NCI-H748 treated with DMSO at 0.1 percent for 48 hours (cell line): ENCODE measurements at regions not wholly inside any gene's neighbourhood (a gene's known extent, or its start where the extent isn't known, plus 50 kb on each side); places are given as distances from the start of the nearest gene placed in this dataset.

Experiments
- DNase-seq: peaks from one replicate; lab custom pipeline; 2025; lab: John Stamatoyannopoulos, UW

DNA sequence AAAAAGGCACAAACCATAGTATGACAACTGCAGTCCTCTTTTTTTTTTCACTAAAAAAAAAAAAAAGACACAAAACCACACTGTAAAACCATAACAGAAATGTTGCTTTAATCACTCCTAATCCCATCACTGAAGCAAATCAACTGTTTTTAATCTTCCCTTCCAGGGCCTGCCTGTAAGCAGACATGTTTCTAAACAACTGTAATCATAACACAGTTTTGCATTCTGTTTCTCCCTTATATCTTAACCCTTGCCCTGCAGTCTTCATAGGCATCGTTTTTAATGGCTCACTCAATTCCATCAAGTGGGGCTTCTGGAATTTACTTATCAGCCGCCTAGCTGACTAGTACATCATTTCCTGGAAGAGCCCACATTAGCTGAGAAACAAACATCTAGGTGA, 111.0 kb upstream of the SLC25A48 start:
- DNase-seq = no peak

DNA sequence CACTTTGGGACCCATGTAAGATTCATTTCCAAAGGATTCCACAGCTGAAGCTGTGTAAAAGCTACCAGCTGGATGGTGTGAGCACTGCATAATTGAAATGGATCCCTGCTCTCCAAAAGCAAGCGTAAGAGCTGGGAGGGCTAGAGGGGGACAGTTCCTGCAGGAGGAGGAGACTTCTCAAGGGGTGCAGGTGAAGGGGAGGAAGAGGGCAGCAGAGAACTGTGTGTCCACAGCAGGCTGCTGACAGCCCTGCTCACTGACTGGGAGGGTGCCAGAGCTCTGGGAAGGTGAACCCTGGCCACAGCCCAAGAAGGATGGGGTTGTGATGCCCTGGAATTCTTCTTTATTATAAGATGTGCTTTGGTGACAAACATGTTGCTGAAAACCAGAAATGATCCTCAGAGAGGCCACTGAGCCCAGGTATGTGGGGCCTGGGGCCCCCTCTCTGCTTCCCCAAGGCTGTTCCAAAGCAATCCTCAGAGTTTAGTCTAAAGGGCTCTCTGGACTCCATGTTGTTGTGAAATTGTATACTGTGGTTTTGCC, 112.8 kb upstream of the SLC25A48 start:
- DNase-seq = no peak

DNA sequence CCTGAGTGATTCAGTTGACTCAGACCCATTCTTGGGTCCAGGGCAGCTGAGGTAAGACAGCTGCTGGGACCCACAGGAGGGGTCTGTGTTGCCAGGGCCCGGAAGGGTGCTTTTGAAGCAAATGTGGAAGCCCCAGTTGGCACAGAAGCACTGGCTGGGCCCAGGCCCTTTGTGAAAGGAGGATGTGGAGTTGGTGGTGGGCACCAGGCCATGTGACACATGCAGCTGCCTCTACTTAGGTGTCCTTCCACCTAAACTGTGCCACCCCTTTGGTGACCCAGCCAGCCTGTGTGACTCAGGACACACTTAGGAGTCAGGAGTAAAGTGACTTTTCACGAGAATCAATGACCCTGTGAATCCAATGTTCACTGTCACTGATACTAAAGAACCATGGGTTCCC, 114.3 kb upstream of the SLC25A48 start:
- DNase-seq = no peak

DNA sequence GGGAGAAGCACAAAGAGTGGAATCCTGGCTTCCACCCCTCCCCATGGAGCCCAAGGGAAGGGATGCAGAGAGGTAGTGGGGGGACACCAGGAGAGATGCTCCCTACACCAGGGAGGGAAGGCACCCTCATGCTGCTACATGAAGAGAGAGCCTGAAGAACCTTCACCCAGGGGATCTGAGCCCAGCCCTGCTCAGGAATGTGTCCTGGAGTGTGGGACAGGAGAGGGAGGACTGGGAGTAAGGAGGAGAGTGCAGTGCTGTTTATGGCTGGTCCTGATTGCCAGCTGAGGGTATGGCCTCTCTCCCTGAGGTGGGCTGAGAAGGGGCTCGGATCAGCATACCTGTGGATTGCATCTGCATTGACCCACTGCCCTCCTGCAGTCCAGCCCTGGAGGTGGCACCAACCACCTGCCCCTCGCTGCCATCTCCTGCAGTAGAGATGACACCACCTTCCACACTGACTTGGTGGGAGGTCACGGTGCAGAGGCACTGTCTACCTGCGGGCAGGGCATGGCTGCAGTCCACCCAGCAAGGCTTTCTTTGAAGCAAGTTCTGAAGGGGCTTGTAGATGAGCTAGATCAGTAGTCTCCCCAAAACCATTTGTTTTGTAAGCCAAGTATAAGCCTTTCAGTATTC, 114.9 kb upstream of the SLC25A48 start:
- no peak for DNase-seq

DNA sequence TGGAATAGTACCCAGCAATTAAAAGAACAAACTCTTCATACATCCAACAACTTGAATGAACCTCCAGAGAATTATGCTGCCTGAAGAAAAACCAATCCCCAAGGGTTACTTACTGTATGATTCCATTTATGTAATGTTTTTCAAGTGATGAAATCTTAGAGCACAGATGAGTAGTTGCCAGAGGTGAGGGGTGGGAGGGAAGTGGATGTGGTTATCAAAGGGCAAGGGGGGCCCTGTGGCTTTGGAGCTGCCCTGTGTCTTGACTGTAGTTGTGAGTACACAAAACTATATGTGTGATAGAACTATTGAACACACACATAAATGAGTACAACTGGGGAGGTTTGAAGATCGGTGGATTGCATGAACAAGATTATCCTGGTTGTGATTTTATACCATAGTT, 115.8 kb upstream of the SLC25A48 start:
- no peak for DNase-seq

DNA sequence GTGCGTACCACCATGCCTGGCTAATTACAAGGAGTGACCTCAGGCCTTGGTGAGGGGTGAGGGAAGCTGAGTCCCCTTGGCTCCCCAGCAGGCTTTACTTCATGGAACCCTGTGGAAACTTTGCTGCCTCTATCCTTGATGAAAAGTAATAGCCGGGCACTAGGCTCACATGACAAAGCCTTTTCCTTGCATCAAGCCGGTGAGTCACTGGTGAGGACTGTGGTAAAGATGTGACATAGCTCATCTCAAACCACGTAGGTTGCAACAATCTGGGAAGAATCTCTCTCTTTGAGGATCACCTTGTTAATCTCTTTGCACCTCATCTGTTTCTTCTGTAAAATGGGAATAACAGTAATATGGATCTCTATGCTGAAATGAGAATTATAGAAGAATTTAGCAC, 116.3 kb upstream of the SLC25A48 start:
- no peak for DNase-seq

DNA sequence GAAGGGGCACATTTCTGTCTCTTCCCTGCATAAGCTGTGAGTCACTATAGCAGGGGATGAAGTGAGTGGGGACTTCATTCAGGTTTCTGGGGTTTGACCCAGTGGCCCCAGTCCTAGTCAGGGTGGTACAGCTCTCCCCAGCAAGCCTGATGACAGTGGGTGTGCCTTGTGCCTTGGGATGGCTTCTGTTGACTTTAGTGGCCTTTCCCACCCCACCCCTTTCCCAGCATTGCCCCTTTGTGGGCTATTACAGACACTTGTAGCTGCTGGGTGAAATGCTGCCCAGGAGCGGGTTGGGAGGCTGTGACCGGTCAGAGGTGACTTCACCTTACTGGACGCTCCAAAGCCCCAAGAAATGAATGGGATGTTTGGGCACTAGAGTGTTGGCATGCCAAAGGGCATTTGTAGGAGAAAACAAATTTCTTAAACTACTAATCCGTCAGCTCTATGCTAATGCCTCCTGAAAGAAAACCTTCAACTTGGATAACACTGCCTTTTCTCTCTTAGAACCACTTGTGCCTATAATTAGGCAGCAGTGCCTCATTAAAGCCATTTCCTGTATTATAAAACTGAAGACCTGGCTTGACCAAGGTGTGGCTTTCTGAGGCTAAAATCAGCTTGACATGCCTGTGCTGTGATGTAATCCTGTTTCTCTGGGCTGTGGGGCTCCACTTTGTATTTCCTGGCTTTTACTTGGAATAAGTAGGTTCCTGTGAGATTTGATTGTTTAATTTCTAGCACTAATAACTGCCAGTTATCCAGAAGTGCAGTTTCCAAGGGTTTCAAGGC, 119.0 kb upstream of the SLC25A48 start:
- peak; percentile 4 for DNase-seq

DNA sequence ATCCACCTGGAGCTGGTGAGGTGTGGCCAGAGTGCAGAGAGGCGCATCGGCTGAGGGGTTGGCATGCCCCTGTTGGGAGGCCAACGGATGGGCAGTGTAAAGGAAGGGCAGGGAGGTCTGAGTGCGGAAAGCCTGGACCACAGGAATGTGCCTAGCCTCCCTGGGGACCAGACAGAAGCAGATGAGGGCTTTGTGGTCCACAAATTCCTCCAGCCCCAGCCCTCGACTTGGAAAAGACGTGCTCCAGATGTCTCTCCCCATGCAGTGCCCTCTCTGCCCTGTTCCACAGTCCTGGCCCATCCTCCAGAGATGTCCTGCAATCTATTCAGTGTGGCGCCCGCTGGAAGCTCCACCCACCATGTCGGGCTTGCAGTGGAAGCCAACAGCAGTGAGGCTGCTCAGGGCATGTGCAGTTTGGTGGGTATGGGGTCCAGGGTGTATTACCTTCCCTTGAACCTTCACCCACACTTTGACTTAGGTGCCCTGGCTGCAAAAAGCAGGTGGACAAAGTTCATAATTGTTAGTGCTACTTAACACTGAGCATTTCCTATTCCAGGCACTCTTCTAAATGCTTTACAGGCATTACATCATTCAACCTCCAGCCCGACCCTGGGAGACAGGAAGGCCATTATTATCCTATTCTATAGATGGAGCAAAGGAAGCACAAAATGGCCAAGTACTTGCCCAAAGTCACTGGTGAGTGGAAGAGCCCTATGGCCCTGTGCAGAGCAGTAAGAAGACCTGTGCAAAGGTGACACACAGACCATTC, 120.2 kb upstream of the SLC25A48 start:
- DNase-seq = no peak

DNA sequence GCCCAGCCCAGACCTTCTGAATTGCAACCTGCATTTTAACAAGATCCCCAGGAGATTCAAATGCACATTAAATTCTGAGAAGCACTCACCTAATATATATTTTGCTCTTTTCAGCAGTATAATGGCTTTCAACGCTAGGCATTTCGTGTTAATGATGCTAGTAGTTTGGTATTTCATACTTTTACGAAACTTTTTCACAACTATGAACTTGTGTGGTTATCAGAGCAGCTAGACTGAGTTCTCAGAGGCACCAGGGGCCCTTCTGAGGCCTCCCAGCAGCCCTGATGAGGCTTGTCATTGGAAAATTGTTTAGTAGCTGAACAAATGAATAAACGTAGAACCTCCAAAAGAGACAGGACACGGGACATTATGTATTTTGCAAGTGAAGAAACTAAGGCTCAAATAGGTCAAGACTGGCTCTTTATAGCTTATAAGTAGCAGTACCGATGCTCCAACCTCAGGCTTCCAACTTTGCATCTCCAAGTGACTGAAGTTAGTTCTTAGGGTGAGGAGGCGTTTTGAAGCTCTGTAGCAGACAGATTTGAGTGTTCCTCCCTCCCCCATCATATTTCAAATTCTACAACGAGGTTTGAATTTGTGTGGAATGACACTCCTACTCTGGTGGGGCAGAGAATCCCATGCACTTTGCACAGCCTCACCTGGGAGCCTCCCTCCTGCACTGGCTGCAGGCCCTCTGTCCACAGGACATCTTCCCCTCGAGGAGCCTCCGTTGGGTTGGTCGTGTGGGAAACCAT, 121.1 kb upstream of the SLC25A48 start:
- DNase-seq = no peak

DNA sequence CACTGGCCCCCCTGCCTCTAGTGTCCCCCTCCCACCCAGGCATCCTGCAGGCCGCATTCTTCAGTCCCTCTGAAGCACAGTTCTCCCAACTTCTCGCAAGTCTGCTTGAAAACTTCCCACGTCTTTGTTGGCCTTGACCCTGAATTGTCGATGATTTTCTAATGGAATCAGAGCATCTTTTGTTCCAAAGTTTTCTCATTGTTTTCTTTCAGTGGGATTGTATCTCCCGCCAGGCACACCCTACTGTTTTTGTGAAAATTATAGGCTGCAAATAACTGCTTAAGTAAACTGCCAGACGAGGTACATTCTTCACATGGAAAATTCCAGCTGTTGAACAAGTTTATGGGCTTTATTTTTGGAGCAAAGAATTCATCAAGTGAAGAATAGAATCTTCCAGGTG, 122.6 kb upstream of the SLC25A48 start:
- DNase-seq = no peak

DNA sequence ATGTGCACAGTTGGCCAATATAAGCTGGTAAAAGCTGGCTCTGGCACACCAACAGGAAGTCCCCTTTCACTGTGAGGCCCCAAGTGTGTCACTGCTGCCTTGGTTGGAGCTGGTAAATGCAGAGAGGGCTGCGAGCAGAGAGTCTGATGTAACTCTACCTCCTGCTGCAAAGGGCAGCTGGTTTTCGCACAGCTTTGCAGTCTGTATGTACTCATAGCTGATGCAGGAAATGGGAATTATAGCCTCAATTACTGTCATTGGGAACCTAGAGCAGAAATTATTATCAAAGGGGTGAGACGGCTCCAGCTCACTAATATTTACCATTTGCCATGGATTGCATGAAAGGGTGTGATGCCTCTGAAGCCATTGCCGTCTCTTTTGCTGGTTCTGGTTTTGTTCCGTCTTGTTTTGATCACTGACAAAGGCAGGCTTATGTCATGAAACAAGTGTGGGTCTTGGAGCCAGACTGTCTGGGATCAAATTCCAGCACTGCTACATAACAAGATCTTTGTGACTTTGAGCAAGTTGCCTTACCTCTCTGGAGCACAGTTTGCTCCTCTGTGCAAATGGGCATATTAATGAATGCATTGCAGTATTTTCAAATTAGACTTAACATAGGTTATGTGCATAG, 124.3 kb upstream of the SLC25A48 start:
- DNase-seq = no peak

DNA sequence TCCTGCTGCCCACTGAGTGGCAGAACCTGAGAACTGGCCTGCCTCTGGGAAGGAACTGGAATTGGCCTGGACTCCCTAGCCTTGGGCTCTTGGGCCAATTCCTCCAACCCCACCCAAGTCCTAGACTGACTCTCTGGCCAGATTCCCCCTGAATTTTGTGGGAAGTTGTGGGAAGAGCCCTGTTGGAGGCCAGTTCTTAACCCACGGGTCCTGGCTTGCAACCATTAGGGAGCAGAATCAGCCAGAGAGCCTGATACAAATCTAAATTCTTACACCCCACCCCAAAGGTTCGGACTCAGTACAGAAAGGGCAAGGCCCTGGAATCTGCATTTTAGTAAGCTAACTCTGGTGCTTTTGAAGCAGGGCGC, 125.3 kb upstream of the SLC25A48 start:
- DNase-seq = no peak

DNA sequence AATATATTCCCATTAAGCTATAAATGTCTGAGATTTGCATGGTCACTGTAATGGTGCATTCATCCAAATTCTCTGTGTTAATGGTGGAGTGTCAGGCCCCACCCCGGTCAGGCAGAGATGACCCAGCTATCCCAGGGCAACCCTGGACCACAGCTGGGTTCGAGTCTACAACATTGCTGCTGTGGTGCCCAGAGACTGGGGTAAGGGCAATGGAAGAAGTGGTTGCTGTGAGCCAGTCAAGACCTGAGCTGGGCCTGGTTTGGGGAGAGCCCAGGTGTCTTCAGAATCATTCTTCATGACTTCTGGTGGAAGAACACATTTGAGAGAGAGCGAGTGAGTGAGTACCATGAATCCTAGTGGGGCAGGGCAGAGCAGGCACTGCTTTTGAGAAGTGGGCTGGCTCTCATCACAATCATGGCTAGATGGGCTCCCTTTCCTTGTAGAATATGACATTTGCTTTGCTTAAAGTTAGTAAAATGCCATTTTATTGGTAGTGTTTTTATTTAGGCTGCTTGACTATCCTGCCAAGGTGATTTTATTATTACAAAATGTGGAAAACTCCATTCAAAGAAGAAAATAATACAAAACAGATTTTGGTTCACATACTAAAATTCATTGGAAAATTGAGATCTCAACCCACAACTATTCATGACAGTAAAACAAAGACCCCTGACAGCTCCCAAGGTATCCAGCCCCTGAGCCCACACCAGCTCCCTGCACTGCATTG, 125.8 kb upstream of the SLC25A48 start:
- no peak for DNase-seq

DNA sequence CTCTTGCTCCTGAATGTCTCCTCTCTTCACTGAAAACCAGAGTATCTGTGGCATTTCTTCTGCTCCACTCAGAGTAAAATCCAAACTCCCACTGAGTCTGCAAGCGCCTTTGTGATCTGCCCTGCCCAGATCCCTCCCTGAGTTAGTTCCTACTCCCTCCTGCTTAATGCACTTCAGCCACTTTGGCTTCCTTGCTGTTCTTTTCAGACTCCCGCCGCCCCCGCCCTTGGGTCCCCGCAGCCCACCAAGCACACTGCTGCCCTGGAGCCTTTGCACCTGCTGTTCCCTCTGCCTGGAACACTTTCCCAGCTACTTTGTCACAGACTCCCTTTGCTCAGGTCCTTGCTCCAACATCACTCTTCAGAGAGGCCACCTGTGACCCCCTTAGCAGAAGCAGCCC, 127.2 kb upstream of the SLC25A48 start:
- no peak for DNase-seq

DNA sequence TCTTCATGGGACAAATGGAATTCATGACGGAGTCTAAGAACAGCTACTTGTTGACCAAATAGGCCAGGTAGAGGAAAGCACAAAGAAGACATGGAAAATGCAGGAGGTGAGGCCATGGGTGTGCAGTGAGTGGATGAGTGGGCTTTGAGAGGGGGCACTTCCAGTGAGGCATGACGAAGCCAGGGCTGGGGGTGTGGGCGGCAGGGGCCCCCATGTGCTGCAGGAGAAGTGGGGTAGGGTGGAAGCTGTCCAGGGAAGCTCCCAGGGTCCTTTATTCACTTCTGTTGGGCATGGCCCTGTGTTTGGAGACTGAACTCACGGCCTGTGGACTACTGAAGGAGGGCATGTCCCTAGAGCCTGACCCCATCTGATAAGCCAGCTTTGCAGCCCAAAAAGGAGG, 127.6 kb upstream of the SLC25A48 start:
- no peak for DNase-seq

DNA sequence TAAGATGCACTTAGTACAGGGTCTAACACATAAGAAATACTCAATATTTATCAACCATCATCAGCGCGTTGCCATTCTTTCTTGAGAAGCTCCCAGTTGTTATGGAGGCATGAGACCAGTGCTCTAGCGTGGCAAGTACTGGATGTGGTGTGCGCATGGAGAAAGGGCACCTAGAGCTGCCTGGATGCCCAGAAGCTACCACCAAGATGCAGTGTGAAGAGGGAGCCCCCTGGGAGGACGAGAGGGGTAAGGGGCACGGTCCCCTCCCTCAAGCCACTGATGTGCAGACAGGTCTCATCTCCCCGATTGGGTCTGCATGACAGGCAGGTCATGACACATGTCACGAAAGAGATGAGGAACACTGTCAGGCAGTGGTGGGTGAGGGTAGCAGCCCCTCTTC, 127.7 kb upstream of the CXCL14 start:
- DNase-seq = no peak

DNA sequence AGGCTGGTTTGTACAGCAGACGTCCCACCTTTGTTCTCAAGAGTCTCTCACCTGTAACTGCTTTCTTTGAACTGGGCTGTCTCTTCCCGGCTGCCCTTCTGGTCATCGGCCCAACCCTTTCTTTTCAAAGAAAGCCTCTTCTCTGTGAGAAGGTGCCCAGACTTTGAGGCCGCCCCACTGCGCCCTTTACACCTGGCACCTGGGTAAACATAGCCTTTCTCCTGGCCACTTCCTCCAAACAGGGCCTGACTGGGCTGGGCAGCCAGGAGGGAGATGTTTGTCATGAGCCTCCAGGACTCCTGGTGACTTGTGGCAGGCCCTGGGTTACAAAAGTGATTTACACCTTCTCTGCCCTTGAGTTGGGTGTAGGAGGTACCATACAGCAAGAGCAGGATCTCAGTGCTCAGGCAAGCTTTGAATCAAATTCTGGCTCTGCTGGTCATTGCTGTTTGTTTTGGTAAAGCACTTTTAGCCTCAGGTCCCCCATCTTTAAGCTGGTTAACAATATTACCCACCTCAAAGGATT, 127.2 kb upstream of the CXCL14 start:
- no peak for DNase-seq

DNA sequence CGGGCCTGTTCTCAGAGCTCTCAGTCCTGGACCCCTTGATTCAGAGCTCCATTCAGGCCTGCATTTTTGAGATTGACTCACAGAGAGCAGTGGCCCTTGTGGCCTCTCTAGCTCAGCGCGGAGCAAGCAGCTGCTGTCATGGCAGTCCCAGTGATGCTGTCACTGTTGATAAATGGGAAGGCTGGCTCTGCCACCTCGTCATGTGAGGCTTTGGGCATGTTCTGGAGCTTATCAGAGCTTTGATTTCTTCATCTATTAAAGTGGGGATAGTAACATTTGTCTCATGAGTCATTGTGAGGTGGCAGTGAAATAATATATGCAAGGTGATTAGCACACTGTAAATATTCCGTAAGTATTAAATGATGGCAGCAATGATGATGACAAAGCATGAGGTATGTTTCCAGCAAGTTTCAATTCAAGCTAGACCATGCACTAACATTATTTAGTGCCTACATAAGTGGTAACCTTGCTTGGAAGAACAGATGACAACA, 126.4 kb upstream of the CXCL14 start:
- no peak for DNase-seq

DNA sequence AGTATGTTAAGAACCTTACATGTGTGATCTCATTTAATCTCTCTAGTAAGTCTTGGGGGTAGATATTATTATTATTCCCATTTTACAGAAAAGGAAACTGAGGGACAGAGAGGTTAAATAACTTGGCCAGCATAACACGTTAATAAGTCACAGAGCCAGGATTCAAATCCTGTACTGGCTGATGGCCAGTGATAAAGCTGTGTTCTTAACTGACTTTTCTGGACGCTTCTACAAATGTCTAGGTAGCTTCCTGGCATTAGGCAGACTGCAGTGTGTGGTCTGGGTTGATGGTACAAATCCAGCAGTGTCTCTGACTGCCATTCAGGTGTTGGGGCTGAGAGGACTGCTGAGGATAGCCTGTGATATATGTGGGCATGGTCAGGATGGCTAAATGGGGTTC, 125.8 kb upstream of the CXCL14 start:
- no peak for DNase-seq

DNA sequence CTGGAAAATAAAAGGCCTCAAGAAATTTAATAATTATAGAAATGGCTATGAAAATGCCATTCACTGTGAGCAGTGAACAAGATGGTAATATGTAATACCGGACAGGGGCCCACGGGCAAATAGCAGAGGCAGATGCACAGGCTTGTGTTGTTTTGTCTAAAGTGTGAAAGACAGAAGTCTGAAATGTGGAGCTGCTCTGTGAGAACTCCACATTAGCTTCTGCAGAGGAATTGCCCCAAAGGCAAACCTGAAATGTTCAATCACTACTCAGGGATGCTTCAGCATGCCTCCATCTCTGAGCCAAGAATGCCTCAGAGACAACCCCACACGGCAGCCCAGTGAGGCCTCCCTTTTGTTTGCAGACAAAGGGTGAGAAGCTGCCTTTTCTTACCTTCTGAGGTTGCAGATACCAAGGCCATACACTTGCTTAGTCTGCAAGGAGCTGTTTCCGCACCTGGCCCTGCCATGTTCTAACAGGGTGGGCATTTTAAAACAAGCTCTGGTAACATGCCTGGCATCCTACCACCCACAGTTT, 124.3 kb upstream of the CXCL14 start:
- DNase-seq = no peak
